GM12874 (cell line): ENCODE measurements at regions not wholly inside any gene's neighbourhood (a gene's known extent, or its start where the extent isn't known, plus 50 kb on each side); places are given as distances from the start of the nearest gene placed in this dataset.

Experiments used
- CTCF ChIP-seq: IDR thresholded peaks from 2 replicates; pipeline ENCODE4 v1.5.1; 2011; ENCODE audit warnings: low read depth, mild to moderate bottlenecking, control low read depth, low read length, moderate library complexity; ENCODE audit not compliant: insufficient read depth

- no peak for TF ChIP-seq CTCF
Measured at GRCh38 chr12:93100610-93101009, 171.5 kb upstream of the EEA1 start.

GRCh38 chr12:93101367-93101766 is 172.3 kb upstream of the EEA1 start:
- TF ChIP-seq CTCF, result no peak

GRCh38 chr12:93102312-93102711 is 173.2 kb upstream of the EEA1 start:
- no peak for TF ChIP-seq CTCF

GRCh38 chr12:93102744-93103143 is 173.6 kb upstream of the EEA1 start:
- TF ChIP-seq CTCF, result no peak

- TF ChIP-seq CTCF, result no peak
Measured at GRCh38 chr12:93103154-93103553, 174.1 kb upstream of the EEA1 start.

- no peak for TF ChIP-seq CTCF
Measured at GRCh38 chr12:93104535-93104934, 175.4 kb upstream of the EEA1 start.

GRCh38 chr12:93106910-93107309 is 177.8 kb upstream of the EEA1 start:
- TF ChIP-seq CTCF, result no peak
